SK-N-MC (cell line): ENCODE measurements at regions not wholly inside any gene's neighbourhood (a gene's known extent, or its start where the extent isn't known, plus 50 kb on each side); places are given as distances from the start of the nearest gene placed in this dataset.

ENCODE experiments used
- EZH2 ChIP-seq: fragments of 200-600 bp; sonication (generic); IDR thresholded peaks from one replicate; pipeline ENCODE4 v1.6.1; 2017; ENCODE audit warnings: antibody characterized with exemption
- FOXP2 ChIP-seq: optimal IDR thresholded peaks from 2 replicates; pipeline ENCODE3; 2011; ENCODE audit warnings: mild to moderate bottlenecking, moderate library complexity; ENCODE audit not compliant: insufficient read depth; ENCODE audit errors: extremely low read length, control extremely low read depth
- POLR2AphosphoS5 ChIP-seq: IDR thresholded peaks from 2 replicates; pipeline ENCODE4 v1.6.1; 2012; ENCODE audit warnings: mild to moderate bottlenecking, low read depth, low read length, borderline replicate concordance

- no peak for TF ChIP-seq EZH2
- no peak for TF ChIP-seq POLR2AphosphoS5
- no peak for TF ChIP-seq FOXP2
Observed at GRCh38 chr15:62513893-62514292, 348.8 kb upstream of the C2CD4B start.
